ENCODE measurements at regions not wholly inside any gene's neighbourhood (a gene's known extent, or its start where the extent isn't known, plus 50 kb on each side); places are given as distances from the start of the nearest gene placed in this dataset.

- DNase-seq, result no peak
Measured at GRCh38 chr4:165612936-165613335, 234.1 kb downstream of the CPE start.

DNA sequence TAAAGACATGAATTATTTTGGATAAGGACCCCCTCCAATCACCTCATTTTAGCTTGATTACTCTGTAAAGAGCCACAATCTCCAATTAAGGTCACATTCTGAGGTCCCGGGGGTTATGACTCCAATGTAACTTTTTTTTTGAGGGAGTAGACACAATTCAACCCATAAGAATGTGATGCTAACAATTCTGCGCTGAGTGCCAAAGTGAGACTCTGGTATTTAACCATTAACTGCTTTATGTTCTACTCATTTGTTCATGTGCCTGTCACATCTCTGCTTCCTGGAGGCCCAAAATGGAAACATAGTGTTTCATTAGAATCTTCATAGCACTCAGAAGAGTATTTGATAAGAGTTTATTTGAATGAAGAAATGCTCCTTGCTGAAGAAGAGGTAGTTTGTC is 234.8 kb downstream of the CPE start:
- no peak for DNase-seq

GRCh38 chr4:165620913-165621312 is 242.1 kb downstream of the CPE start:
- no peak for DNase-seq

- no peak for DNase-seq
Measured at GRCh38 chr4:165621983-165622382, 243.2 kb downstream of the CPE start.

GRCh38 chr4:165625281-165625680 is 246.5 kb downstream of the CPE start:
- DNase-seq, result no peak

DNA sequence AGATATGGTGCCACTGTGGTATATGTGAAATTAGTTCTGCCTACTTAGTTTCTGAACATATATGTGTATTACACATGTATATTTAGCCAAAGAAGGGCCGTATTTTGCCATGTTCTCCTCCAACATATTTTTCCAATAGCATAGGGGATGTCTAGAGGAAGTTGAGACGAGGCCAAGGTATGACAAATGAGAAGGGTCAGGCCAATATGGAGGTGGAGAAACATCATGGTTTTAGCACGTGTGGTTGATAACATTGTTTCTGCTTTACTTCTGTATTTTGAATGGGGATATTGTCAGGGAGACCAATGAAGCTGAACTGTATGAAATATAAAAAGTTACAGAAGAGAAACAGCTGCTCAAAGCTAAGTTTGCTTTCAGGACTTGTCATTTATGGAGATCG is 246.7 kb upstream of the TLL1 start:
- DNase-seq, result no peak

DNA sequence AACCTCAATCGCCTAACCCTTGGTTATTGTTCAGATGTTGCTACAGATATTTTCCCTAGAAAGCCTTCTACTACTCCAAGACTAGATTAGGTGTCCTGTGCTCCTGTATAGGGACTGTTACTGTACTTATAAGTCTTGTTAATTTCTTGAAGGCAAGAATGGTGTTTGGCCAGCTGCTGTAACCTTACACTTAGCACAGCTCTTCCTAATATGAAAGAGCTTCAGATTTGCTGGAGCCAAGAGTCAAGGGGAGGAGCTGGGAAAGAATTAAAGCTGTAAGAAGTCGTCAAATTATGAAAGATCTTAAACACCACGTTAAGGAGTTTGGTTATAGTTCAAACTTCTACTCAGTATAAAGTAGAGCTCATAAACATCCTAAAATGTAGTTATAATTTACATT is 245.9 kb upstream of the TLL1 start:
- no peak for DNase-seq

DNA sequence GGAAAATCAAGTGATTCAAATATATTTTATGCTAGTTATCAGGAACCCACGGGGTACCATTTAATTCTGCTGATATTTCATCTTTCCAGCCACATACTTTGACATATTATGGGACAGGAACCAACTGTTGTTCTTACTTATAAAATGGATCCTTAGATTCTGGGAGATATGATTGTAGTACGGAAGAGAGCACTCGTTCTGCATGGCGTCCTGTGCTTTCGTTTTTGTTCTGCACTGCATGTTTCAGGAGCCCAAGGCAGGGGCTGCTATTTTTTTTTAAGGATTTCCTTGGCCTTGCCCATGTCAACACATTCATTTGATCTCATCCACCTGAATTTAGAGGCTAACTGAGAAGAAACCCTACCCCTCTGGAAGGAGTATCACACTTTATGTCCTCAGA is 245.5 kb upstream of the TLL1 start:
- DNase-seq, result no peak

DNA sequence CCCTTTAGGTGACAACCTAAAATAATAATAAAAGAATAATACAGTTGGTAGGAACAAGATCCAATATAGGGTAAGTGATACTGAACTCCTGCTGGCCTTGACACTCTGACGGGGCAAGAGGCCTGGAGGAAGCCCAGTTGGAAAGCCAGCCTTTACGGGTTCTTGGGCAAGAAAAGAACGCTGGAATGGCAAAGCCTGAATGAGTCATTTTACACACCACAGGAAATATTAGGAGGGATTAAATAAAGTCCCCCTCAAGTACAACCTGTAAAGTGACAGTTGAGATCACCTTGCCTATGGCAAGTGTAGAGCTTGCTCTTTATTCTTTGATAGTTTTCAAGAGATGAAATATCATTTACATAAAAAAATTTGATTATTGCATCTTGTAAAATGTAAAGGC is 244.5 kb upstream of the TLL1 start:
- DNase-seq, result no peak

DNA sequence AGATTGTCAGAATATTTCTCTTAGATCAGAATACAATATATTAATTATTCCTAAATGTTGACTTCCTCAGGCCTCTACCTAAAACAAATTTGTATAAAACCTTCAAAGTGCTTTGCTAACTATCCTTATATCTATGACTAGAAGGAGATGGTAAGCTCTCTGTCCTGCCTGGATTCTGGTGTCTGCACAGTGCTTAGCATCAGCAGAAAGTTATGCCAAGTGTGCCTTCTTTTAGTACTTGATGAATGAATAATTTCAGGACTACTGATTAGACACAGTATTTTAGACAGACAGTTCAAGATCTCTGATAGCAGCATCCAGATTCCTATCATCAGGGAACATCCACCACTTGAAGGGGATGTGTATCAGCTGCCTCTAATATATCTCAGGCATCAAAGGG is 242.4 kb upstream of the TLL1 start:
- no peak for DNase-seq

GRCh38 chr4:165631208-165631894 is 241.7 kb upstream of the TLL1 start:
- no peak for DNase-seq

GRCh38 chr4:165631912-165632311 is 241.1 kb upstream of the TLL1 start:
- no peak for DNase-seq

DNA sequence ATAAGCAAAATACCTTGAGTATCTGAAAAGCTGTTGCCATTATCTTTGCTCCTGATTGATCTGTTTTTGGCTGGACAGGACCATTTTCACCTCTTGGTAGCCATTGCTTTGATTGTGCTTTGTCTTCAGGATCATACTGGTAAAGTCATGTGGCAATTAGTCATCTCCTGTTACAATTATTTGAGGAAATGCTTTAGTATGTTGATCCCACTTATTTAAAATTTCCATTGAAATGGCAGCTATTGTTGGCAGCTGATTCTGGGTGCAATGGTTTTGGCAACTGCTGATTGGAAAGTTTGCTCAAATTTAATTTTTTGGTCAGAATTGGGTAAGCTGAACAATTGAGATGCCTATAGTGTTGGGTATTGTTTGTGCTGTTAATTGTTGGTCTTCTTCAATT is 238.3 kb upstream of the TLL1 start:
- no peak for DNase-seq

GRCh38 chr4:165635381-165635780 is 237.7 kb upstream of the TLL1 start:
- DNase-seq, result no peak

DNA sequence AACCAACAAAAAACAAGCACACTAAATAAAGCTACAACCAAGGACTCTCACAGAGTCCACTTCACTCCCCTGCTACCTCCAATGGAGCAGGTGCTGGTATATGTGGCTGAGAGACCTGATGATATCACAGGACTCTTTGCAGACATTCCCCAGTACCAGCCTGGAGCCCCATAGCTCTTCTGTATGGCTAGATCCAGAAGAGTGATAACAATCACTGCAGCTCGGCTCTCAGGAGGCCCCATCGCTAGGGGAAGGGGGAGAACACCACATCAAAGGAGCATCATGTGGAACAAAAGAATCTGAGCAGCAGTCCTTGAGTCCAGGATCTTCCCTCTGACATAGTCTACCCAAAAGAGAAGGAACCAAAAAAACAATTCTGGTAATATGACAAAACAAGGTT is 237.1 kb upstream of the TLL1 start:
- DNase-seq, result no peak

DNA sequence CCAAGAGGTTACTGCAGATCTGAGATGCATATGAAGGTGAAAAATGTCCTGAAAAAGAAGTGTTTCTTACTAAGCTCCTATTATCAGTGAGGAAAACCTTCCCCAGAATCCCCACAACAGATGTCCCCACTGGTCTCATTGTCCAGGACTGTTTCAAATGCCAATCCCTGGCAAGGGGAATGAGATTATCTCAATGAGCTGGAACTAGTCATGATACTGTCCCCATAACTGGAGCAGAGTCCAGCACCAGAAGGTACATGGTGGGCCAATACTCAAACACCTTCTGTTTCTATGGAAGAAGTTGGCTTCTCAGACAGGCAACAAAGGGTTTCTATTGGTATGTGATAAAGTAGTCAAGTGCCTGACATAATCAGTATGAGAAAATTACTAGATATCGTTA is 221.1 kb upstream of the TLL1 start:
- DNase-seq, result no peak

GRCh38 chr4:165654556-165654955 is 218.5 kb upstream of the TLL1 start:
- DNase-seq, result no peak

- no peak for DNase-seq
Measured at GRCh38 chr4:165656399-165656798, 216.6 kb upstream of the TLL1 start.

GRCh38 chr4:165656829-165657490 is 216.1 kb upstream of the TLL1 start:
- no peak for DNase-seq

DNA sequence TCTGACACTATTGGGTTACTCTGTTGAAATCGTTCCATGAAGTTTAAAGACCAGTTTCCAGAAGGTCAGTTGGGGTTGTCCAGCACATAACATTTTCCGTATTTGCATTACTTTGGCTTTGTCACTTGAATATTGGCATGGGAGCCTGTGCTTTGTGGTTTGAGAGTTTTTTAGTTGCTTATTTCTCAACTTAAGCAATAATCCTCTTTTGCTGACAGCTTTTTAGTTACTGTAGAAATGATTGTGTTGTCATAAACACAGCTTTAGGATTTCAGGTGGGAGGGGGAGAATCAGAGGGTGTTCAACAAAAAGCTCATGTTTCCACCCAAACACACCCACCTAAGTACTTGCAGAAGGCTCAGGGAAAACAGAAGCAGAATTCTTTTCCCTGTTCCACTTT is 210.7 kb upstream of the TLL1 start:
- no peak for DNase-seq

GRCh38 chr4:165663411-165663810 is 209.6 kb upstream of the TLL1 start:
- no peak for DNase-seq

- DNase-seq, result no peak
Measured at GRCh38 chr4:165666836-165667235, 206.2 kb upstream of the TLL1 start.

- DNase-seq, result no peak
Measured at GRCh38 chr4:165667969-165668368, 205.1 kb upstream of the TLL1 start.

GRCh38 chr4:165668694-165669093 is 204.3 kb upstream of the TLL1 start:
- no peak for DNase-seq

DNA sequence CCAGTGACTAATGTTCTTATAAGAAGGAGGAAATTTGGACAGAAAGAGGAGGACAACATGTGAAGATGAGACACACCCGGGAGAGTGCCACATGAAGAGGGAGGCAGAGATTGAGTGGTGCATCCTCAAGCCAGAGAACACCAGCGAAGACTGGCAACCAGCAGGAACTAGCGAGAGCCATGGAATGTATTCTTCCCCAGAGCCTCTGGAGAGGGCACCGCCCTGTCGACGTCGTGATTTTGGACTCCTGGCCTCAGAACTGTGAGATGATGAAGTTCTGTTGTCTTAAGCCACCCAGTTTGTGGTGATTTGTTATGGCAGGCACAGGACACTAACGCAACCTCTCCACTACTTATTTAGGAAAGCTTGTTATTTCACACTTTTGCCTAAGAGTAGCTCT is 196.0 kb upstream of the TLL1 start:
- no peak for DNase-seq

Data from inflammatory macrophage treated with lipopolysaccharide for 1 hour (primary cell).